ENCODE measurements at regions not wholly inside any gene's neighbourhood (a gene's known extent, or its start where the extent isn't known, plus 50 kb on each side); places are given as distances from the start of the nearest gene placed in this dataset.

GRCh38 chr10:52631146-52631545 is 141.4 kb downstream of the MBL2 start:
- H3K27me3 ChIP-seq (ENCODE audit: control insufficient read depth, insufficient read depth, low read length), result no peaks in the 10 kb centered on the region
- FAIRE-seq (no peak), DNase-seq (peak in 2 of 5 donors; percentile 41 to 47)
- TF ChIP-seq, protein P1, sequence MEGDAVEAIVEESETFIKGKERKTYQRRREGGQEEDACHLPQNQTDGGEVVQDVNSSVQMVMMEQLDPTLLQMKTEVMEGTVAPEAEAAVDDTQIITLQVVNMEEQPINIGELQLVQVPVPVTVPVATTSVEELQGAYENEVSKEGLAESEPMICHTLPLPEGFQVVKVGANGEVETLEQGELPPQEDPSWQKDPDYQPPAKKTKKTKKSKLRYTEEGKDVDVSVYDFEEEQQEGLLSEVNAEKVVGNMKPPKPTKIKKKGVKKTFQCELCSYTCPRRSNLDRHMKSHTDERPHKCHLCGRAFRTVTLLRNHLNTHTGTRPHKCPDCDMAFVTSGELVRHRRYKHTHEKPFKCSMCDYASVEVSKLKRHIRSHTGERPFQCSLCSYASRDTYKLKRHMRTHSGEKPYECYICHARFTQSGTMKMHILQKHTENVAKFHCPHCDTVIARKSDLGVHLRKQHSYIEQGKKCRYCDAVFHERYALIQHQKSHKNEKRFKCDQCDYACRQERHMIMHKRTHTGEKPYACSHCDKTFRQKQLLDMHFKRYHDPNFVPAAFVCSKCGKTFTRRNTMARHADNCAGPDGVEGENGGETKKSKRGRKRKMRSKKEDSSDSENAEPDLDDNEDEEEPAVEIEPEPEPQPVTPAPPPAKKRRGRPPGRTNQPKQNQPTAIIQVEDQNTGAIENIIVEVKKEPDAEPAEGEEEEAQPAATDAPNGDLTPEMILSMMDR (IDR thresholded peaks at IDR 0.05; ENCODE audit: borderline replicate concordance, extremely low read depth, insufficient read depth), result no peak
- H3K9ac ChIP-seq (ENCODE audit: low read length in 3 of 3), result no peak overlapping the region
- no peaks in the 10 kb centered on the region for H3K36me3 ChIP-seq (ENCODE audit: control insufficient read depth in 2 of 3, insufficient read depth in 3 of 3, low read length in 3 of 3)
- H3K27ac ChIP-seq (ENCODE audit: low read depth in 2 of 2, low read length in 2 of 2), result no peak overlapping the region
- H3K4me3 ChIP-seq (ENCODE audit: low read length in 3 of 3), result no peak overlapping the region
- H3K9me3 ChIP-seq (ENCODE audit: control insufficient read depth in 2 of 3, insufficient read depth in 1 of 3, low read length in 3 of 3), result no peaks in the 10 kb centered on the region
- intact Hi-C loops (cut with DNase I), result no loop called here
- no peaks in the 10 kb centered on the region for H3K4me1 ChIP-seq (ENCODE audit: control insufficient read depth in 2 of 3, insufficient read depth in 2 of 3, low read depth in 1 of 3, low read length in 3 of 3)

DNA sequence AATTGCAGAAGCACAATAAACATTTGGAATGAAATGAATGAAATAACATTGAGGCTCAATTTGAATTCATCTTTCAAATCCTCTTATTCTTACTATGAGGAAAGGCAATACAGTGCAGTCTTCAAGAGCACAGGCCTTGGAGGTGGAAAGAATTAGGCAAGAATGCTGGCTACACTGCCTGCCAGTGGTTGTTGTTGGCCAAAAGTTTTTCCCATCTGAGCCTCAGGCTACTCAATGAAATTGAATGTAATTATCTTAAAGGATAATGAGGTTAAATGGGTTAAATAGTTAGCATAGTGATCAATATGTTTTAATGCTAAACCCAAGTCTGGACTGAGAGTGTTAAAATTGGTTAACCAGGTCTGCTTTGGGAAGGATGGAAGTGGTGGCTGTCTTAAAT is 140.9 kb downstream of the MBL2 start:
- Histone ChIP-seq H3K27ac (ENCODE audit: low read depth in 2 of 2, low read length in 2 of 2) (no peak overlapping the region), H3K9me3 (ENCODE audit: control insufficient read depth in 2 of 3, insufficient read depth in 1 of 3, low read length in 3 of 3) (no peaks in the 10 kb centered on the region), H3K27me3 (ENCODE audit: control insufficient read depth, insufficient read depth, low read length) (no peaks in the 10 kb centered on the region), H3K36me3 (ENCODE audit: control insufficient read depth in 2 of 3, insufficient read depth in 3 of 3, low read length in 3 of 3) (no peaks in the 10 kb centered on the region), H3K9ac (ENCODE audit: low read length in 3 of 3) (no peak overlapping the region), H3K4me1 (ENCODE audit: control insufficient read depth in 2 of 3, insufficient read depth in 2 of 3, low read depth in 1 of 3, low read length in 3 of 3) (no peaks in the 10 kb centered on the region), H3K4me3 (ENCODE audit: low read length in 3 of 3) (no peak overlapping the region)
- TF ChIP-seq, protein P1 (IDR thresholded peaks at IDR 0.05; ENCODE audit: borderline replicate concordance, extremely low read depth, insufficient read depth), result no peak
- intact Hi-C loops (cut with DNase I), result no loop called here
- DNase-seq, result no peak
- FAIRE-seq, result no peak

DNA sequence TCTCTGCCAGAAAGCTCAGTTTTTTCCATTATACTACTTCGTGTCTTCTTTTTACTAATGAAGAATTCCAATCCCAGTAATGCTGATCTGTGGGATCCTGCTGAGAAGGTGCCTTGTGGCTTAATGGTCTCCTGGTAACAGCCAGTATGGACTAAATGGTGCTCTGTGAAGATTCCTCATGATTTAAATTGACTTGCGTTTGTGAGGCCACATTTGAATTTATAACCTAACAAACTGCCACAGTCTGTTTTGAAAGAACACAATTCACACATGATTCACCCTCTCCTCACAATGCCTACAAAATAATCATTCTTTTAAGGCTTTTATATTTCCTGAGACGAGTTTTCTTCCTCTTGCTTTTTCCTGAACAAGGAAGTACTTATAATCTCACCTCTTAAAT is 140.0 kb downstream of the MBL2 start:
- no peaks in the 10 kb centered on the region for H3K36me3 ChIP-seq (ENCODE audit: control insufficient read depth in 2 of 3, insufficient read depth in 3 of 3, low read length in 3 of 3)
- TF ChIP-seq, protein P1 (IDR thresholded peaks at IDR 0.05; ENCODE audit: borderline replicate concordance, extremely low read depth, insufficient read depth), result no peak
- H3K27ac ChIP-seq (ENCODE audit: low read depth in 2 of 2, low read length in 2 of 2), result no peak overlapping the region
- H3K4me1 ChIP-seq (ENCODE audit: control insufficient read depth in 2 of 3, insufficient read depth in 2 of 3, low read depth in 1 of 3, low read length in 3 of 3), result no peaks in the 10 kb centered on the region
- intact Hi-C loops (cut with DNase I), result no loop called here
- FAIRE-seq, result no peak
- H3K4me3 ChIP-seq (ENCODE audit: low read length in 3 of 3), result no peak overlapping the region
- H3K9ac ChIP-seq (ENCODE audit: low read length in 3 of 3), result no peak overlapping the region
- DNase-seq, result peak in 2 of 5 donors; percentile 9
- H3K9me3 ChIP-seq (ENCODE audit: control insufficient read depth in 2 of 3, insufficient read depth in 1 of 3, low read length in 3 of 3), result no peaks in the 10 kb centered on the region
- no peaks in the 10 kb centered on the region for H3K27me3 ChIP-seq (ENCODE audit: control insufficient read depth, insufficient read depth, low read length)

DNA sequence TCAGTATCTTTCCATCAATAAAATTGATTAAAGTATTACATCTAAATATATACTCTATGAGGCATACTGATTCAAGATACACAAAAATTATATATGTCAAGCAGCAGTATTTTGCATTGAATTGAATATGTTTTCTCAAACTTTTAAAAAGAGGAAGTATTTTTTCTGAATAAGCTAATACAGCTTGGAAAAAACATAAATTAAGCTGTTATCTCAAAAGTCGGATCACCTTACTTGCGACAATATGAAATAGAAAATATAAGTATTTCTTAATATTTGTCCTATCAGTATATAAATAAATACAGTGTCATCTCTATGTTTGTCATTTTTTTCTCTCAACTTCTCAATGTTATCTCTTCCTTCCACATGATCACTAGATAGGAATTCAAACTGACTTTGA is 139.3 kb downstream of the MBL2 start:
- H3K27ac ChIP-seq (ENCODE audit: low read depth in 2 of 2, low read length in 2 of 2), result no peak overlapping the region
- no peak for FAIRE-seq
- H3K27me3 ChIP-seq (ENCODE audit: control insufficient read depth, insufficient read depth, low read length), result no peaks in the 10 kb centered on the region
- no peaks in the 10 kb centered on the region for H3K9me3 ChIP-seq (ENCODE audit: control insufficient read depth in 2 of 3, insufficient read depth in 1 of 3, low read length in 3 of 3)
- TF ChIP-seq, protein P1 (IDR thresholded peaks at IDR 0.05; ENCODE audit: borderline replicate concordance, extremely low read depth, insufficient read depth), result no peak
- H3K4me1 ChIP-seq (ENCODE audit: control insufficient read depth in 2 of 3, insufficient read depth in 2 of 3, low read depth in 1 of 3, low read length in 3 of 3), result no peaks in the 10 kb centered on the region
- DNase-seq, result no peak
- no peaks in the 10 kb centered on the region for H3K36me3 ChIP-seq (ENCODE audit: control insufficient read depth in 2 of 3, insufficient read depth in 3 of 3, low read length in 3 of 3)
- H3K9ac ChIP-seq (ENCODE audit: low read length in 3 of 3), result no peak overlapping the region
- intact Hi-C loops (cut with DNase I), result no loop called here
- no peak overlapping the region for H3K4me3 ChIP-seq (ENCODE audit: low read length in 3 of 3)
